Neuronal stem cell (in vitro differentiated cells): ENCODE measurements at regions not wholly inside any gene's neighbourhood (a gene's known extent, or its start where the extent isn't known, plus 50 kb on each side); places are given as distances from the start of the nearest gene placed in this dataset.
A peak's percentile ranks its signal among the peaks of the same experiment; 100 is the strongest.
"Not testable (repeated sequence)": the region's sequence is repeated elsewhere in the genome, so short reads cannot be mapped to it uniquely, and the experiment has no call there.

Source experiments
- DNase-seq: peaks from one replicate; pipeline ENCODE4 v3.0.0-alpha.2; 2013; ENCODE audit warnings: low spot score
- H2AFZ ChIP-seq: one replicate; pipeline ENCODE4 v1.6.1; 2013; ENCODE audit warnings: mild to moderate bottlenecking, low read length, inconsistent platforms
- H2AK5ac ChIP-seq: 2 replicates; pipeline ENCODE4 v1.6.1; 2013; ENCODE audit warnings: low read depth, mild to moderate bottlenecking, inconsistent platforms, low read length, moderate library complexity, mixed read lengths
- H2BK120ac ChIP-seq: 2 replicates; pipeline ENCODE4 v1.6.1; 2013; ENCODE audit warnings: low read depth, mild to moderate bottlenecking, inconsistent platforms, low read length, moderate library complexity, mixed read lengths
- H2BK12ac ChIP-seq: one replicate; pipeline ENCODE4 v1.6.1; 2013; ENCODE audit warnings: low read length, inconsistent platforms
- H2BK15ac ChIP-seq: 2 replicates; pipeline ENCODE4 v1.6.1; 2013; ENCODE audit warnings: mild to moderate bottlenecking, low read length, inconsistent platforms, mixed read lengths
- H2BK5ac ChIP-seq: one replicate; pipeline ENCODE4 v1.6.1; 2013; ENCODE audit warnings: inconsistent platforms, mild to moderate bottlenecking, low read length, moderate library complexity
- H3K14ac ChIP-seq: one replicate; pipeline ENCODE4 v1.6.1; 2013; ENCODE audit warnings: low read length, inconsistent platforms
- H3K18ac ChIP-seq: 2 replicates; pipeline ENCODE4 v1.6.1; 2013; ENCODE audit warnings: low read length, inconsistent platforms
- H3K23ac ChIP-seq: 2 replicates; pipeline ENCODE4 v1.6.1; 2013; ENCODE audit warnings: low read depth, mild to moderate bottlenecking, mixed read lengths, low read length, inconsistent platforms; ENCODE audit not compliant: poor library complexity
- H3K27ac ChIP-seq: replicated peaks from 3 replicates; pipeline ENCODE4 v1.5.1; 2013; ENCODE audit warnings: low read length, inconsistent platforms
- H3K27me3 ChIP-seq, 3 experiments: 2 replicates each; pipeline ENCODE4 v1.6.1; 2013; ENCODE audit warnings: low read length in 3 of 3, mild to moderate bottlenecking in 2 of 3, inconsistent platforms in 1 of 3, low read depth in 1 of 3, mixed read lengths in 1 of 3, moderate library complexity in 1 of 3; ENCODE audit not compliant: control insufficient read depth in 3 of 3, insufficient read depth in 3 of 3
- H3K36me3 ChIP-seq, 2 donors: replicated peaks in 1 of 2; 2 replicates each; pipeline ENCODE4 v1.6.1; 2013; ENCODE audit warnings: low read length in 2 of 2; ENCODE audit not compliant: control insufficient read depth in 2 of 2, insufficient read depth in 2 of 2
- H3K4ac ChIP-seq: 2 replicates; pipeline ENCODE4 v1.6.1; 2013; ENCODE audit warnings: inconsistent platforms, mild to moderate bottlenecking, low read length, moderate library complexity
- H3K4me1 ChIP-seq, 2 donors: 1 replicate in 1 of 2; 2 replicates in 1 of 2; pipeline ENCODE4 v1.6.1; 2013; ENCODE audit warnings: low read length in 2 of 2, low read depth in 1 of 2; ENCODE audit not compliant: control insufficient read depth in 2 of 2, insufficient read depth in 1 of 2
- H3K4me2 ChIP-seq: one replicate; pipeline ENCODE4 v1.6.1; 2013; ENCODE audit warnings: mild to moderate bottlenecking, low read length, inconsistent platforms; ENCODE audit not compliant: insufficient read depth, poor library complexity, severe bottlenecking
- H3K4me3 ChIP-seq, 2 donors: 2 replicates each; pipeline ENCODE4 v1.5.1; 2013; ENCODE audit warnings: low read length in 2 of 2, mild to moderate bottlenecking in 2 of 2, inconsistent platforms in 1 of 2, moderate library complexity in 1 of 2
- H3K79me1 ChIP-seq: one replicate; pipeline ENCODE4 v1.6.1; 2013; ENCODE audit warnings: low read depth, mild to moderate bottlenecking, inconsistent platforms, low read length, moderate library complexity
- H3K9ac ChIP-seq: one replicate; pipeline ENCODE4 v1.6.1; 2013; ENCODE audit warnings: mild to moderate bottlenecking, low read depth, low read length, inconsistent platforms; ENCODE audit not compliant: poor library complexity
- H3K9me3 ChIP-seq, 2 donors: replicated peaks in 1 of 2; 2 replicates each; pipeline versions ENCODE3 to v1.6.1; 2013; ENCODE audit warnings: low read length in 2 of 2, mild to moderate bottlenecking in 2 of 2, inconsistent platforms in 1 of 2, low read depth in 1 of 2, mixed read lengths in 1 of 2, moderate library complexity in 1 of 2; ENCODE audit not compliant: control insufficient read depth in 2 of 2, insufficient read depth in 1 of 2
- H4K8ac ChIP-seq: one replicate; pipeline ENCODE4 v1.6.1; 2013; ENCODE audit warnings: low read depth, mild to moderate bottlenecking, inconsistent platforms, low read length, moderate library complexity
- H4K91ac ChIP-seq: one replicate; pipeline ENCODE4 v1.6.1; 2013; ENCODE audit warnings: low read length, low read depth, mild to moderate bottlenecking, inconsistent platforms; ENCODE audit not compliant: poor library complexity
- WGBS, 2 donors: extraction: QIAGEN DNeasy Blood & Tissue Kit; methylation state at CpG; one replicate each; pipeline ENCODE4 v1.1.7; 2013; ENCODE audit warnings: missing lambda C conversion rate in 2 of 2, mixed read lengths in 1 of 2; ENCODE audit not compliant: insufficient read length in 2 of 2, insufficient replicate concordance in 1 of 2; ENCODE audit errors: extremely low coverage in 2 of 2; 5-methylcytosine and 5-hydroxymethylcytosine counted together

- Histone ChIP-seq H4K91ac (no peak overlapping the region), H3K27me3 (no peaks in the 10 kb centered on the region), H3K4me2 (no peak overlapping the region), H2BK120ac (no peak overlapping the region), H3K9ac (no peak overlapping the region), H3K14ac (no peak overlapping the region), H3K36me3 (no peaks in the 10 kb centered on the region), H2AFZ (no peak overlapping the region), H3K4ac (no peak overlapping the region), H2BK5ac (no peak overlapping the region), H3K18ac (no peak overlapping the region), H2BK12ac (no peak overlapping the region), H2AK5ac (no peak overlapping the region), H3K9me3 (no peaks in the 10 kb centered on the region), H3K27ac (no peak overlapping the region), H3K4me3 (no peak overlapping the region), H3K4me1 (no peaks in the 10 kb centered on the region), H2BK15ac (no peak overlapping the region), H3K79me1 (no peaks in the 10 kb centered on the region), H4K8ac (no peak overlapping the region), H3K23ac (no peak overlapping the region)
- no CpG with 5 or more reads among the region's 5 CpGs for whole genome bisulfite sequencing, 2 donors
- DNase-seq, result no peak
Observed at GRCh38 chr12:96107236-96107635, 71.8 kb upstream of the LTA4H start.

GRCh38 chr12:96108321-96108720 lies 72.9 kb upstream of the LTA4H start:
- Histone ChIP-seq H3K27ac (no peak overlapping the region), H3K27me3 (no peaks in the 10 kb centered on the region), H3K18ac (no peak overlapping the region), H4K91ac (no peak overlapping the region), H3K4ac (no peak overlapping the region), H3K9ac (no peak overlapping the region), H2BK120ac (no peak overlapping the region), H2AFZ (peak overlapping the region; percentile 79), H2BK15ac (no peak overlapping the region), H2BK5ac (no peak overlapping the region), H3K79me1 (no peaks in the 10 kb centered on the region), H3K23ac (no peak overlapping the region), H2AK5ac (no peak overlapping the region), H3K4me1 (no peaks in the 10 kb centered on the region), H3K14ac (no peak overlapping the region), H2BK12ac (no peak overlapping the region), H3K36me3 (no peaks in the 10 kb centered on the region), H3K4me3 (no peak overlapping the region), H3K4me2 (no peak overlapping the region), H3K9me3 (no peaks in the 10 kb centered on the region), H4K8ac (no peak overlapping the region)
- WGBS, 2 donors, result no CpG with 5 or more reads among the region's 11 CpGs
- DNase-seq, result no peak

DNA sequence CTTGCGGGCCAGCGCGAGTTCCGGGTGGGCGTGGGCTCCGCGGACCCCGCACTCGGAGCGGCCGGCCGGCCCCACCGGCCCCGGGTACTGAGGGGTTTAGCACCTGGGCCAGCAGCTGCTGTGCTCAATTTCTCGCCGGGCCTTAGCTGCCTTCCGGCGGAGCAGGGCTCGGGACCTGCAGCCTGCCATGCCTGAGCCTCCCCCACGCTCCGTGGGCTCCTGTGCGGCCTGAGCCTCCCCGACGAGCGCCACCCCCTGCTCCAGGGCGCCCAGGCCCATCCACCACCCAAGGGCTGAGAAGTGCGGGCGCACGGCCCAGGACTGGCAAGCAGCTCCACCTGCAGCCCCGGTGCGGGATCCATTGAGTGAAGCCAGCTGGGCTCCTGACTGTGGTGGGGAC lies 73.6 kb upstream of the LTA4H start:
- not testable (repeated sequence) for H2AFZ ChIP-seq, DNase-seq, H3K27ac ChIP-seq, H2BK5ac ChIP-seq, H3K4me2 ChIP-seq, H4K8ac ChIP-seq, H4K91ac ChIP-seq, H2BK120ac ChIP-seq, H3K4ac ChIP-seq, H3K9ac ChIP-seq, H3K23ac ChIP-seq, H3K14ac ChIP-seq, H3K9me3 ChIP-seq, H2AK5ac ChIP-seq, H2BK15ac ChIP-seq, H3K79me1 ChIP-seq, H3K27me3 ChIP-seq, H3K4me1 ChIP-seq, H3K18ac ChIP-seq, H2BK12ac ChIP-seq, H3K4me3 ChIP-seq, H3K36me3 ChIP-seq
- no CpG with 5 or more reads among the region's 31 CpGs for WGBS, 2 donors

DNA sequence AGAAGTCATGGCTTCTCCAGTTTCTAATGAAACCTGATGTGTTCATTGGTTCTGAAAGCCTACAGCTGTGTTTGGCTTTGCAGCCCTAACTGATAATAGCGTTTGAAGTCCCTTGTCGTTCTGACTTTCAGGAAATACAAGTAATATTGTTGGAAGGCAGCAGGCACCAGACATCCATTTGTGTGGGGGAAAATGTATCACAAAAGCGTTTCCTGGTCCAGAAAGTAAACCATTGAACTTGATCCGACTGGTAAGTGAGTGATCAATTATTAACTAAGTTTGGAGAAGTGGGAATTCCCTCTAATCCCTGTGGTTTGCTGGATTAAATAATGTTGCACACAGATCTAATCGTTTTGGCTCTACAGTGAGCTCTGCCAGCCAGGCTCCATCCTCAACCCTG lies 77.3 kb upstream of the LTA4H start:
- no peak overlapping the region for H3K23ac ChIP-seq
- H2AFZ ChIP-seq, result no peak overlapping the region
- DNase-seq, result no peak
- no peaks in the 10 kb centered on the region for H3K9me3 ChIP-seq
- no peaks in the 10 kb centered on the region for H3K27me3 ChIP-seq
- no peak overlapping the region for H3K27ac ChIP-seq
- H3K14ac ChIP-seq, result no peak overlapping the region
- H2AK5ac ChIP-seq, result no peak overlapping the region
- no peaks in the 10 kb centered on the region for H3K36me3 ChIP-seq
- H2BK5ac ChIP-seq, result no peak overlapping the region
- H3K4ac ChIP-seq, result no peak overlapping the region
- H2BK120ac ChIP-seq, result no peak overlapping the region
- no peak overlapping the region for H2BK12ac ChIP-seq
- H3K4me1 ChIP-seq, result peaks cover 2 to 4% of the 10 kb centered on the region in 2 donors
- H3K18ac ChIP-seq, result no peak overlapping the region
- H4K91ac ChIP-seq, result no peak overlapping the region
- no peak overlapping the region for H3K4me2 ChIP-seq
- no peak overlapping the region for H3K4me3 ChIP-seq
- H3K9ac ChIP-seq, result no peak overlapping the region
- no peak overlapping the region for H2BK15ac ChIP-seq
- no peaks in the 10 kb centered on the region for H3K79me1 ChIP-seq
- no peak overlapping the region for H4K8ac ChIP-seq
- no CpG with 5 or more reads among the region's 5 CpGs for WGBS, 2 donors
